ENCODE measurements at regions not wholly inside any gene's neighbourhood (a gene's known extent, or its start where the extent isn't known, plus 50 kb on each side); places are given as distances from the start of the nearest gene placed in this dataset.

GRCh38 chr5:155275222-155275621 lies 261.7 kb downstream of the KIF4B start:
- CTCF ChIA-PET, result interaction anchor here (1.2 kb wide), 1 partner anchor 13 kb away, joined by 3 read pairs; no protein-coding TSS in a partner anchor
- no peak for FAIRE-seq
- TF ChIP-seq HOXB5 (CRISPR knock-in tag; IDR thresholded peaks at IDR 0.05), result no peak
- no peak for TF ChIP-seq POLR2AphosphoS2 (conservative IDR thresholded peaks at IDR 0.05; ENCODE audit: low read length)
- no peak for TF ChIP-seq FOSB (CRISPR knock-in tag; IDR thresholded peaks at IDR 0.05)
- no peak for TF ChIP-seq MYC (IDR thresholded peaks at IDR 0.05; ENCODE audit: borderline replicate concordance, low read length)
- TF ChIP-seq FOXS1 (CRISPR knock-in tag; IDR thresholded peaks at IDR 0.05), result no peak
- no peak for TF ChIP-seq PHF8 (IDR thresholded peaks at IDR 0.05; ENCODE audit: borderline replicate concordance, low read depth)
- TF ChIP-seq ELK1 (IDR thresholded peaks at IDR 0.05; ENCODE audit: low read depth, low read length), result no peak
- no peak for TF ChIP-seq GATA3 (IDR thresholded peaks at IDR 0.05; ENCODE audit: borderline replicate concordance)
- TF ChIP-seq EP300 (IDR thresholded peaks at IDR 0.05), result no peak
- no peak for TF ChIP-seq SREBF2 (IDR thresholded peaks at IDR 0.05)
- TF ChIP-seq HDAC2 (IDR thresholded peaks at IDR 0.05), result no peak
- no peak for TF ChIP-seq RAD21 (conservative IDR thresholded peaks at IDR 0.05 in 1 of 2, IDR thresholded peaks at IDR 0.05 in 1 of 2)
- no peak for TF ChIP-seq JUN (IDR thresholded peaks at IDR 0.05)
- 21% methylated on average over 5 of the region's 6 CpGs for WGBS (ENCODE audit: missing lambda C conversion rate)
- Histone ChIP-seq H3K4me3 (no peak overlapping the region), H3K4me2 (no peak overlapping the region), H3K27ac (no peak overlapping the region), H3K4me1 (no peaks in the 10 kb centered on the region), H3K9me3 (no peaks in the 10 kb centered on the region)
- no peak for DNase-seq (ENCODE audit: low read depth in 1 of 2, low spot score in 1 of 2)
- POLR2A ChIA-PET, result no interaction called here
- no peak for ATAC-seq

- Histone ChIP-seq H3K27ac (no peak overlapping the region), H3K4me3 (no peak overlapping the region), H3K9me3 (no peaks in the 10 kb centered on the region), H3K4me1 (no peaks in the 10 kb centered on the region), H3K4me2 (no peak overlapping the region)
- ChIA-PET POLR2A (no interaction called here), CTCF (interaction anchor here (1.2 kb wide), 1 partner anchor 14 kb away, joined by 3 read pairs; no protein-coding TSS in a partner anchor)
- FAIRE-seq, result no peak
- no peak for ATAC-seq
- 11% methylated on average over 3 of the region's 3 CpGs for WGBS (ENCODE audit: missing lambda C conversion rate)
- no peak for DNase-seq (ENCODE audit: low read depth in 1 of 2, low spot score in 1 of 2)
- TF ChIP-seq TP53 (CRISPR knock-in tag; IDR thresholded peaks at IDR 0.05) (no peak), CEBPB (IDR thresholded peaks at IDR 0.05) (no peak), PBX3 (IDR thresholded peaks at IDR 0.05) (no peak), CTCF (IDR thresholded peaks at IDR 0.05) (no peak), EHMT2 (IDR thresholded peaks at IDR 0.05; ENCODE audit: low read depth) (no peak), KDM1A (IDR thresholded peaks at IDR 0.05; ENCODE audit: low read depth) (no peak), TFCP2L1 (CRISPR knock-in tag; IDR thresholded peaks at IDR 0.05) (no peak), HMGXB4 (CRISPR knock-in tag; IDR thresholded peaks at IDR 0.05; ENCODE audit: borderline replicate concordance) (no peak), ZFP36 (IDR thresholded peaks at IDR 0.05; ENCODE audit: borderline replicate concordance, partially characterized antibody) (no peak), HEYL (CRISPR knock-in tag; IDR thresholded peaks at IDR 0.05) (no peak), RCOR1 (IDR thresholded peaks at IDR 0.05; ENCODE audit: low read depth, low read length) (no peak), RARB (CRISPR knock-in tag; IDR thresholded peaks at IDR 0.05) (no peak), RFX5 (IDR thresholded peaks at IDR 0.05) (no peak), POLR2AphosphoS2 (conservative IDR thresholded peaks at IDR 0.05; ENCODE audit: low read length) (no peak), SMC3 (IDR thresholded peaks at IDR 0.05) (no peak), MAX (IDR thresholded peaks at IDR 0.05) (no peak), SREBF2 (IDR thresholded peaks at IDR 0.05) (no peak), NPAS2 (CRISPR knock-in tag; IDR thresholded peaks at IDR 0.05; ENCODE audit: borderline replicate concordance) (no peak), MYC (IDR thresholded peaks at IDR 0.05; ENCODE audit: borderline replicate concordance, low read length) (no peak), POLR2A (IDR thresholded peaks at IDR 0.05; ENCODE audit: low read length) (no peak)
Observed at GRCh38 chr5:155276231-155276630, 262.7 kb downstream of the KIF4B start.

Data from A549 (cell line).